HCT116 (cell line): ENCODE measurements at regions not wholly inside any gene's neighbourhood (a gene's known extent, or its start where the extent isn't known, plus 50 kb on each side); places are given as distances from the start of the nearest gene placed in this dataset.

Experiments used
- ATAC-seq: fragments of 200-7000 bp; cut with Tn5 transposase; 2 replicates; pipeline ENCODE4 v1.9.1; 2020; ENCODE audit warnings: mild to moderate bottlenecking, moderate library complexity
- BruUV-seq: library from RNA; stranded (reverse); fragments of 400-500 nt; replicated peaks from 2 replicates; lab custom pipeline; 2021; lab: Mats Ljungman, UMichigan
- CTCF ChIA-PET: fragments of 300-600 bp; sonication (Branson Sonifier 250); formaldehyde crosslinking; loops from one replicate; lab custom pipeline; 2021; ENCODE audit warnings: antibody characterized with exemption; lab: Charles Lee
- POLR2A ChIA-PET: fragments of 300-600, 350-600 bp; sonication (Branson Sonifier 250); formaldehyde crosslinking; loops from one replicate; lab custom pipeline; 2021; ENCODE audit warnings: antibody characterized with exemption; lab: Charles Lee
- RAD21 ChIA-PET, 2 experiments: fragments of 300-600 bp; sonication (Branson Sonifier 250); formaldehyde crosslinking; loops; one replicate each; lab custom pipeline; 2023; ENCODE audit warnings: low total read pairs in 2 of 2; ENCODE audit not compliant: uncharacterized antibody in 2 of 2, unreplicated experiment in 2 of 2, low non-redundant PET in 1 of 2; lab: Charles Lee
- DNase-seq: peaks from one replicate; pipeline ENCODE4 v3.0.0-alpha.2; 2010; ENCODE audit warnings: low read depth, low spot score
- H2AFZ ChIP-seq: fragments of 200-600 bp; shearing (Covaris generic), sonication (generic); 2 replicates; pipeline ENCODE4 v1.6.1; 2017; ENCODE audit warnings: low read depth, mixed run types, mixed read lengths, antibody characterized with exemption, low read length; ENCODE audit not compliant: poor library complexity, severe bottlenecking
- H3K27ac ChIP-seq: 2 replicates; pipeline ENCODE4 v1.5.1; 2012; ENCODE audit warnings: low read depth, low read length
- H3K27me3 ChIP-seq: fragments of 200-600 bp; sonication (generic); 2 replicates; pipeline ENCODE4 v1.6.1; 2016; ENCODE audit warnings: mixed run types, low read length, mixed read lengths; ENCODE audit not compliant: insufficient read depth
- H3K36me3 ChIP-seq, 2 experiments: fragments of 200-500 bp in 1 of 2; fragments of 200-600 bp in 1 of 2; sonication (Bioruptor generic) in 1 of 2; sonication (generic) in 1 of 2; 2 replicates each; pipeline versions ENCODE4 v1.5.1 to v1.6.1; 2014 to 2016; ENCODE audit warnings: low read length in 2 of 2, inconsistent platforms in 1 of 2, mixed read lengths in 1 of 2, mixed run types in 1 of 2; ENCODE audit not compliant: insufficient read depth in 2 of 2, control insufficient read depth in 1 of 2
- H3K4me1 ChIP-seq, 2 experiments: fragments of 200-600 bp in 1 of 2; sonication (generic) in 1 of 2; 2 replicates each; pipeline versions ENCODE4 v1.5.1 to v1.6.1; 2012 to 2017; ENCODE audit warnings: low read length in 2 of 2, inconsistent platforms in 1 of 2, mild to moderate bottlenecking in 1 of 2, mixed read lengths in 1 of 2, mixed run types in 1 of 2, moderate library complexity in 1 of 2; ENCODE audit not compliant: insufficient read depth in 2 of 2, control insufficient read depth in 1 of 2
- H3K4me2 ChIP-seq: fragments of 200-600 bp; sonication (generic); 2 replicates; pipeline ENCODE4 v1.6.1; 2017; ENCODE audit warnings: mixed run types, low read length, mixed read lengths
- H3K4me3 ChIP-seq, 2 experiments: fragments of 200-600 bp in 1 of 2; sonication (generic) in 1 of 2; replicated peaks in 1 of 2; 2 replicates each; pipeline ENCODE4 v1.5.1; 2011 to 2016; ENCODE audit warnings: low read length in 2 of 2, control low read depth in 1 of 2, low read depth in 1 of 2, mild to moderate bottlenecking in 1 of 2, mixed read lengths in 1 of 2, mixed run types in 1 of 2
- H3K79me2 ChIP-seq: fragments of 200-600 bp; sonication (generic); 2 replicates; pipeline ENCODE4 v1.6.1; 2017; ENCODE audit warnings: mild to moderate bottlenecking, mixed run types, low read length, moderate library complexity, mixed read lengths; ENCODE audit not compliant: insufficient read depth
- H3K9ac ChIP-seq: fragments of 200-600 bp; sonication (generic); 2 replicates; pipeline ENCODE4 v1.6.1; 2016; ENCODE audit warnings: low read length, mixed read lengths
- H3K9me2 ChIP-seq: fragments of 200-600 bp; sonication (generic), shearing (Covaris generic); 2 replicates; pipeline ENCODE4 v1.6.1; 2017; ENCODE audit warnings: mixed run types, mild to moderate bottlenecking, moderate library complexity; ENCODE audit not compliant: insufficient read depth
- H3K9me3 ChIP-seq, 2 experiments: fragments of 200-500 bp in 1 of 2; fragments of 200-600 bp in 1 of 2; sonication (Bioruptor generic) in 1 of 2; sonication (generic) in 1 of 2; 2 replicates each; pipeline ENCODE4 v1.6.1; 2014 to 2017; ENCODE audit warnings: low read length in 2 of 2, mixed read lengths in 2 of 2, inconsistent platforms in 1 of 2, low read depth in 1 of 2, mild to moderate bottlenecking in 1 of 2, mixed run types in 1 of 2, moderate library complexity in 1 of 2; ENCODE audit not compliant: control insufficient read depth in 1 of 2, insufficient read depth in 1 of 2
- H4K20me1 ChIP-seq: fragments of 200-600 bp; sonication (generic), shearing (Covaris generic); 2 replicates; pipeline ENCODE4 v1.6.1; 2017; ENCODE audit warnings: mixed run types, mild to moderate bottlenecking, moderate library complexity; ENCODE audit not compliant: insufficient read depth
- CEBPB ChIP-seq: IDR thresholded peaks from 2 replicates; pipeline ENCODE4 v1.6.1; 2012; ENCODE audit warnings: low read depth
- CTCF ChIP-seq, 3 experiments: fragments of 200-600 bp in 1 of 3; sonication (generic) in 1 of 3; IDR thresholded peaks in 2 of 3; conservative IDR thresholded peaks in 1 of 3; 2 replicates each; pipeline ENCODE4 v1.5.1; 2012 to 2017; ENCODE audit warnings: low read depth in 2 of 3, low read length in 2 of 3, antibody characterized with exemption in 1 of 3, borderline replicate concordance in 1 of 3, control low read depth in 1 of 3, mild to moderate bottlenecking in 1 of 3, mixed read lengths in 1 of 3, mixed run types in 1 of 3, moderate library complexity in 1 of 3; ENCODE audit not compliant: insufficient read depth in 1 of 3
- EGR1 ChIP-seq: IDR thresholded peaks from 2 replicates; pipeline ENCODE4 v1.6.1; 2012; ENCODE audit warnings: low read depth
- EZH2 ChIP-seq: fragments of 200-600 bp; sonication (generic); IDR thresholded peaks from 2 replicates; pipeline ENCODE4 v1.6.1; 2017; ENCODE audit warnings: antibody characterized with exemption, mixed run types
- EZH2phosphoT487 ChIP-seq: fragments of 200-600 bp; IDR thresholded peaks from 2 replicates; pipeline ENCODE4 v1.6.1; 2018; ENCODE audit warnings: antibody characterized with exemption, borderline replicate concordance
- FOSL1 ChIP-seq: IDR thresholded peaks from 2 replicates; pipeline ENCODE4 v1.6.1; 2012; ENCODE audit warnings: low read depth
- POLR2A ChIP-seq: IDR thresholded peaks from 2 replicates; pipeline ENCODE4 v1.7.0; 2011; ENCODE audit warnings: borderline replicate concordance; ENCODE audit not compliant: insufficient read depth, insufficient read length; ENCODE audit errors: extremely low read depth
- POLR2AphosphoS5 ChIP-seq: IDR thresholded peaks from 2 replicates; pipeline ENCODE4 v1.6.1; 2011; ENCODE audit warnings: mild to moderate bottlenecking, low read depth, low read length, moderate library complexity
- SIN3A ChIP-seq: IDR thresholded peaks from 2 replicates; pipeline ENCODE4 v1.6.1; 2012; ENCODE audit warnings: low read depth
- SP1 ChIP-seq: IDR thresholded peaks from 2 replicates; pipeline ENCODE4 v1.6.1; 2012; ENCODE audit warnings: low read depth
- SRF ChIP-seq: IDR thresholded peaks from 2 replicates; pipeline ENCODE4 v1.6.1; 2012; ENCODE audit warnings: low read depth
- ZFX ChIP-seq: fragments of 450-650 bp; IDR thresholded peaks from 2 replicates; pipeline ENCODE4 v1.6.1; 2017
- intact Hi-C: fragments of 100-400 bp; cut with micrococcal nuclease; formaldehyde crosslinking; loops from 2 replicates; pipeline ENCODE4 v1.10.0; 2022
- TF ChIP-seq, protein P1 (sequence below): IDR thresholded peaks from 2 replicates; pipeline ENCODE4 v1.6.1; 2011; ENCODE audit warnings: mild to moderate bottlenecking, low read length, moderate library complexity; ENCODE audit not compliant: insufficient replicate concordance; ENCODE audit errors: extremely low read depth
- TF ChIP-seq, protein P2 (sequence below): IDR thresholded peaks from 2 replicates; pipeline ENCODE4 v1.6.1; 2012

DNA sequence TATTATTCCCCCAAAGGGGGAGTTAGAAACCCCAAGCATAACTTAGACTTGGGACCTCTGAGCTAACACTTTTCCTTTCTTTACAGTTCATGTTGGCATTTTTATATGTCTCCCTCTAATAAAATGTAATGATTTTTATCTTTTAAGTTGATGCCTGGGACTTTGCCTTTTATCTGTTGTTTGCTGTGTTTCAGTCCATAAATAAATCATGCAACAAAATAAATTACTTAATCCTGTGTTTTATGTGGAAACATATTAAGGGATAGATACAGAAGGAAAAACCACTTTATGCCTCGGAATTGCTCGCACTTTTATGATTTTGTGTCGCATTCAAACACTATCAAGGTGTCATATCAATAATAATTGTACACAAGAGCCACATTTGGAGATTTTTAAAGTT lies 93.7 kb upstream of the TBC1D5 start (continued):
- no peak for TF ChIP-seq CTCF (IDR thresholded peaks at IDR 0.05 in 2 of 3, conservative IDR thresholded peaks at IDR 0.05 in 1 of 3; ENCODE audit: borderline replicate concordance in 1 of 3, insufficient read depth in 1 of 3, low read depth in 2 of 3, low read length in 2 of 3)
- TF ChIP-seq POLR2AphosphoS5, result no peak
- TF ChIP-seq, all 23 proteins: peak for 0

- ChIA-PET CTCF (no interaction called here), RAD21 (no interaction called here), POLR2A (no interaction called here)
- Histone ChIP-seq H4K20me1 (no peaks in the 10 kb centered on the region), H3K9me3 (no peaks in the 10 kb centered on the region), H3K4me3 (no peak overlapping the region), H3K79me2 (no peaks in the 10 kb centered on the region), H3K27me3 (no peaks in the 10 kb centered on the region), H3K36me3 (no peaks in the 10 kb centered on the region), H2AFZ (no peak overlapping the region), H3K4me1 (peaks cover 0 to 7% of the 10 kb centered on the region in 2 experiments; a peak in 1 of 4 replicates), H3K4me2 (0 out of 2 replicates have a peak overlapping the region, but pooled peaks have one; percentile 1), H3K9me2 (no peaks in the 10 kb centered on the region), H3K9ac (no peak overlapping the region), H3K27ac (no peak overlapping the region)
- intact Hi-C loops, result no loop called here
- no TSS peak for BruUV-seq
- DNase-seq, result no peak
- TF ChIP-seq EGR1, result no peak
- TF ChIP-seq EZH2phosphoT487, result no peak
- TF ChIP-seq SRF, result no peak
- no peak for TF ChIP-seq SIN3A
- TF ChIP-seq CEBPB, result no peak
- no peak for TF ChIP-seq FOSL1
- TF ChIP-seq ZFX, result no peak
- TF ChIP-seq, protein P1, sequence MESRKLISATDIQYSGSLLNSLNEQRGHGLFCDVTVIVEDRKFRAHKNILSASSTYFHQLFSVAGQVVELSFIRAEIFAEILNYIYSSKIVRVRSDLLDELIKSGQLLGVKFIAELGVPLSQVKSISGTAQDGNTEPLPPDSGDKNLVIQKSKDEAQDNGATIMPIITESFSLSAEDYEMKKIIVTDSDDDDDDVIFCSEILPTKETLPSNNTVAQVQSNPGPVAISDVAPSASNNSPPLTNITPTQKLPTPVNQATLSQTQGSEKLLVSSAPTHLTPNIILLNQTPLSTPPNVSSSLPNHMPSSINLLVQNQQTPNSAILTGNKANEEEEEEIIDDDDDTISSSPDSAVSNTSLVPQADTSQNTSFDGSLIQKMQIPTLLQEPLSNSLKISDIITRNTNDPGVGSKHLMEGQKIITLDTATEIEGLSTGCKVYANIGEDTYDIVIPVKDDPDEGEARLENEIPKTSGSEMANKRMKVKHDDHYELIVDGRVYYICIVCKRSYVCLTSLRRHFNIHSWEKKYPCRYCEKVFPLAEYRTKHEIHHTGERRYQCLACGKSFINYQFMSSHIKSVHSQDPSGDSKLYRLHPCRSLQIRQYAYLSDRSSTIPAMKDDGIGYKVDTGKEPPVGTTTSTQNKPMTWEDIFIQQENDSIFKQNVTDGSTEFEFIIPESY, result no peak
- TF ChIP-seq POLR2A, result no peak
- no peak for TF ChIP-seq SP1
- no peak for TF ChIP-seq EZH2
- TF ChIP-seq, protein P2, sequence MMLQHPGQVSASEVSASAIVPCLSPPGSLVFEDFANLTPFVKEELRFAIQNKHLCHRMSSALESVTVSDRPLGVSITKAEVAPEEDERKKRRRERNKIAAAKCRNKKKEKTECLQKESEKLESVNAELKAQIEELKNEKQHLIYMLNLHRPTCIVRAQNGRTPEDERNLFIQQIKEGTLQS, result no peak
- peak; percentile 55; the same call in 1 of the 2 replicates for ATAC-seq
Observed at GRCh38 chr3:17833786-17834559, 91.5 kb upstream of the TBC1D5 start.
